HG03066 (cell line): ENCODE measurements at regions not wholly inside any gene's neighbourhood (a gene's known extent, or its start where the extent isn't known, plus 50 kb on each side); places are given as distances from the start of the nearest gene placed in this dataset.

ENCODE experiments used
- ATAC-seq: cut with Tn5 transposase; IDR thresholded peaks from one replicate; pipeline ENCODE4 v1.9.1; 2021; ENCODE audit warnings: low read depth; ENCODE audit not compliant: unreplicated experiment

DNA sequence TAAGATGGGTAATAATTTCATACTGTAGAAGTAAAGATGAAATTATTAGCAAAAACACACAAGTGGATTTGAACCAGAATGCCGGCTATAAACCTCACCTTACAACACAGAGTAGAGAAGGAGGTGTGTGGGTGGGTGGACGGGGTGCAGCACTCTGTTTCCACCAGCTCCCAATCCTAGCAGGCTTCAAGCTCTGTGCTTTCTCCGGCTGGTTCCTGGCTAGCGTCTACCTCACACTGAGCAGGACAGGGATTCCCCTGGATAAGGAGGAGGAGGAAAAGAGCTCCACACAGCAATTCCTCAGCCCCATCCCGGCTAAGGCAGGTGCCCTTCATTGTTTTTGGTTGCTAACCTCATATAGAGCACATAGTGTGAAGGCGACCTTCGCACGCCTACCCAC lies 453.3 kb downstream of the C6orf118 start:
- no peak for ATAC-seq

DNA sequence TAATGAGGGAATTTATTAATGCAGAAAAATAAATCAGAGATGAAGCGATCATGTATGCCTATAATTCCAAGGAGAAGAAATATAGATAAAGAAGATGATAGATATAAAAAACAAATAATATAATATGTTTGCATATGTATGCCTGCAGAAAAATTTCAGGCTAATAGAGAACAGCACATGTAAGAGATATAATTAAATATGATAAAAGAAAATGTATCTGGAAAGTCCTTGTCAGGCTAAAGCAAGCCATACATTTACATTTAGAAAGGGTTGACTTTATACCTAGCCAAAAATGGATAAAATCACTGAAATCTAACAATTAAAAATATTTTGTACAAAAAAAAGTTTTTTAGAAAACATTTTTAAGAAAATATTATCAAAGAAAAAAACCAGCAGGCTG lies 454.1 kb downstream of the C6orf118 start:
- ATAC-seq = no peak

DNA sequence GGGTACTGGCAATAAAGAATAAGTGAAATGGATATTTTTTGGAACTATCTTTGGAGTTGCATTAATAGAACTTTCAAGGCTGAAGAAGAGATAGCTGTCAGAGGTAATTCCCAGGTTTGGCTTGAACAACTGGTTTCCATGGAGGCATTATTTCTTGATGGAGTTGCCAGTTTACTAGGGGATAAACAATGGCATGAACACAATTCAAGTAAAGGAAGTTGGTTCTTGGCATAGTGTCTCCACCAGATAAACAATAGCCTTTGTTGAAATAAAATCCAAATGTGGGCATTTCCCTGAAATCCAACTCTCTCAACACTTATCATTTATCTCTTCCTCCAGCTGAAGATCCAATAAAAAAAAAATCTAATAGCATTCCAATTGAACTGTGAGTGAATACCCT lies 454.9 kb downstream of the C6orf118 start:
- ATAC-seq = no peak

DNA sequence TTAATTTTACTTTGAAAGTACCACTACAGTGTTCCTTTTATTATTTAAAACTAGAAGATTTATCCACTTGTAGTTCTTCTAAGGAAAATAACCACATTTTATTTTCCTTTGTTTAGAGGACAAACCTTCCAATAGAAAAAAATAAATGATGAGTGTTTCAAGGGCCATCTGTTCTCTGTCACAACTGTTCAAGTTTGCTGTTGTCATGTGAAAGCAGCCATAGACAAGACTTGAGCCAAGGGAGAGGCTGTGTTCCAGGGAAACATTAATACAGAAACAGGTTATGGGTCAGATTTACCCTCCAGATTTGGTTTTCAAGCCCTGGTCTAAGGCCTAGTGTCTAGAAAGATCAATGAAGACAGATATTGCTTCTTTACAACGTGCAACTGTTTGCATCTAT lies 463.6 kb downstream of the C6orf118 start:
- ATAC-seq = no peak

DNA sequence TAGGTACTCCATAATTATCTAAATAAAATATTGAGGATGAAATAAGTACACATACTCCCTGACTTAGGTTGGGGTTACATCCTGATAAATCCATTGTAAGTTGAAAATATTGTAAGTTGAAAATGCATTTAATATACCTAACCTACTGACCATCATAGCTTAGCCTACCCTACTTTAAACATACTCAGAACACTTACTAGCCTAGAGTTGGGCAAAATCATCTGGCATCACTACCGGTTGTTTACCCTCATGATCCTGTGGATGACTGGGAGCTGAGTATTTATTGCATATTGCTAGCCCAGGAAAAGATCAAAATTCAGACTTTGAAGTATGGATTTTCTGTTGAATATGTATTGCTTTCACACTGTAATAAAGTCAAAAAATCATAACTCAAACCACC lies 467.3 kb downstream of the C6orf118 start:
- no peak for ATAC-seq

DNA sequence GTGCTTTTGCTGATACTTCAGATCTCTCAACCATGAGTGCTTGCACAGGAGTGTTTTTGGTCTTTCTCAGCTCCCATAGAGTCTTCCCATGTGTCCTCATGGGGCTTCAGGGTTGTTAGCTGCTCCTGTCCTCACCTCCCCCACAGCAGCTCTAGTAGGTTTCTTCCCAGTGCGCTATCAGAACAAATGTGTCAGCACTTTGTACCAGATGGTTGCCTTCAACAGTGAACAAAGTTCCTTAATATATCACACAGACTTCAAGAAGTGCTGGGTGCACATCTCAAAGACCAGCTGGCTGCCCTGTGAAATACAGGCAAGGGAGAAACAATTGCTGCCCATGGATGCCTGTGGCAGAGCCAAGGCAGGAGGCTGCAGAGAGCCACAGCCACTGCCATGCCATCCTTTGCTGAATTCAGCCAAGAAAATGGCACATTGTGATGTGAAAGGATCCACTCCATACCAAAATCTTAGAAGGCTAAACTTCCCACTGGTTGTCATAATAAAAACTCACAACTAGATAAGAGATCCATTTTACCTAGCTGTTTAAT lies 471.3 kb downstream of the C6orf118 start:
- ATAC-seq = no peak

DNA sequence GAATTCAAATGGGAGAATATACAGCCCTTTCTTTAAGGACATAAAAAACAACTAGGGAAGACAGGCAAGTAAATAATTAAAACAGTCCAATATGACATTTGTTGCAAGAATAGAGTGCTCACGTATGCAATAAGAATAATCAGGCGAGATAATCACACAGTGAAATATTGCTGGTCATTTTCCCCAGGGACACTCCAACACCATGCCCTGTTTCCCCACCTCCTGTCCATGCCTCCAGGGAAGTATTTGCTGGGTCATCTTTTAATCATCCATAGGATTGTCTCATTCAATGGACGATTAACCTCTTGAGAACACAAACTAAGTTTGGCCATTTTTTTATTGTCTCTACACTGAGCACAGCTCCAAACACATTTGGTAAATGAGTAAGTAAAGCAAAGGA lies 472.9 kb downstream of the C6orf118 start:
- ATAC-seq = no peak

DNA sequence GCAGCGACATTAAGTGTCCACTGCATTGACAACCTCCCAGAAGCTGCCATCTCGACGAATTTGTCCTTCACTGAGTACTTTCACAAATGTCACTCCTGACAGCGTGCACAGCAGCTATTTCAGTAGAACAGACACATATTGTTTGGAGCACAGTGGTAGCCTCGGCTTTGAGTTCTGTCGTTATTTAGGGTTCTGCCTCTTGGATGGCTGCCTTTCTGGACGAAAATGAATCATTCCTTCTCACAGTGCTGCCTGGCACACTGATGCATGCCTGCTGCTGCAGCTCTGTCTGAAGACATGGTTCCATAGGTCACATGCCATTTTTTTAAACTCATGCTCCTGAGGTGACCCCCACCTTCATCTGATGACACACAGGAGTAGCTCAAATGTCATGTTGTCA lies 477.0 kb downstream of the C6orf118 start:
- no peak for ATAC-seq

DNA sequence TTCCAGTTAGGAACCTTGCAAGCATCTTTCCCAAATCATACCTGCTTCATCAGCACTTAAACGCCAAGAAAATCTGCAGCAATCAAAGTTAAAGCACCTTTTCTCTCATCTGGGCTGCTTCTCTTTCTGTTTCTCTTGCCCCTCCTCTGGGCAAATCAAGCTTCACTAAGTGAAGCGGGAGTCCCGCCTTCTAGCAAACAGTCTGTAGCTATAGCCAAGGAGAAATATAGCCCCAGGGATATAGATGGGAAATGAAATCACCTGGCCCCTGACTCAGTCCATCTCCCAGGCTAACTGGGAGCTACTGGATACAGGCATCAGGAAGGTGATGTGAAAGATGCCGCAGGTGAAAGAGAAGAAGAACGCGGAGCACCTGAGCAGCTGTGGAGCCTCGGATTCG lies 481.9 kb downstream of the C6orf118 start:
- no peak for ATAC-seq

DNA sequence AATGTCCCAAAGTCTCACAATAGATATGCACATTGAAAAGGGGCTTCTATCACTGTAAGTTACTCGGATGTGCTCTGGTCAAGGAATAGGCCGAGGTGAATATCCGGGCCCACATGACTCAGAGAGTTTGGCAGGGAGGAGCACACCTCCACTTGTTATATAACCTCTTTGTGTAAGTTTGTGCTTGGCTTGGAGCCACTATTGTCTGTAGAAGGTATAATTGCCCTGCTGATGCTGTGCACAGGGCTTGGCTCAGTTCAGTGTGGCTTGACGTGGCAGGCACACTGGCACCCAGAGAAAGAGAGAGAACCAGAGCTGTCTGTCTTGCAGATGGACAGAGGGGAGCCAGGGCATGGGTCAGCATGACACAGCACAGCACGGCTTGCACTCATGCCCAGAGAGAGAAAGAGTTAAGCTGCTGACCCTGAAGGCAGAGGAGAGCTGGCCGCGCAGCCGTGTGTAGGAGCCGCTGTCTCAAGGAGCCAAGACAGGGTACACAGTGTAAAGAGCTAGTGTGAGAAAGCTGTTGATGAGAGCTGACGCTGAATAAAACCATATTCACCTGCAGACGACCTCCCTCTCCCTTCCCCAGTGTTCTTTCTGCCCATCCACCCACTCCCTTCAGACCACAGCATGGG lies 482.5 kb downstream of the C6orf118 start:
- no peak for ATAC-seq

DNA sequence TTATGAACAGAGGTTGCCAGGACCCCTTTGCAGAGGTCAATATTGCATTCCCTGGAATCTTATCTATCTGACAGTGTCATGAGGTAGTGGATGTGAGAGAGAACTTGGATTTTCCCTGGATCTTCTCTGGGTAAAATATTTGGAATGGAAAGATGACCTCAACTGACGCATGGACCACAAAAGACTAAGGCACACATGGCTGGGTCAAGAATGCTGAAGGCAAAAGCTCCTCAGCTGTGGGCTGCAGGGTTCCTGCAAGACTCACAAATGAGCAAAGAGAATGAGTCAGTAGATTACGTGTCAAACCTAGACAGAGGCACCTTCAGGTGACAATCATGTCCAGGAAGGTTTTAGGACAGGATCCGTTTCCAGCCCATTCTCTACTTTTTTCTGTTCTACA lies 484.0 kb downstream of the C6orf118 start:
- ATAC-seq = no peak

DNA sequence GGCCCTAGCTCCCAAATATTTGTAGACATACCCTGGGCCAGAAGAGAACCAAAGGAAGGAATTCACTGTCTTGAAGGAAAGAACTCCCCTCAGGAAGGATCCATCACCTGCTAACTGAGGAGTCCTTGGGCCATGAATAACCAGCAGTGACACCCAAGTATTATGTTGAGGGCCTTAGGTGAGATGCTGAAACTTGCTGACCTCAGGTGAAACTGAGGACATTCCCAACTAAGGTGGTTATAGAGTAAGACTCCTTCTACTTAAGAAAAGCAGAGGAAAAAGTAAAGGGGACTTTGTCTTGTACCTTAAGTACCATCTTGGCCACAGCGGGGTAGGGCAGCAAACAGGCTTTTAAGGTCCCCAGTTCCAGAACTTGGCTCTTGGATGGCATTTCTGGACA lies 491.7 kb downstream of the C6orf118 start:
- no peak for ATAC-seq

DNA sequence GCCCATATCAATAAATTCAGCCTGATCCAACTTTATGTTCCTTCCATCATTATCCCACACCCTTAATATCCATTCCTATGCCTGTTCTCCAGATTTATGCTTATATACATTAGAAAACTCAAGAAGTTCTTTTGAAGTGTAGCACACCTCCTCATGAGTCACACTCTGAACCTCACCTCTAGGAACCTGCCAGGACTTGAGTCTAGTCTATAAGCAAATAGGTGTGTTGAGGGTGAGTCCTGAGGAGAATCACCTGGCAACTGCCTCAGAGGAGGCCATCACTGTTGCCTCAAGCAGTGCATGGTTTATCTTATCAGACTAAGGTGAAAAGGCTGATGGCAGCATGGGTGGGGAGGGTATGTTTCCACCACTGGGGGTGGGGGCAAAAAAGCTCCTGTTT lies 496.7 kb downstream of the C6orf118 start:
- no peak for ATAC-seq

DNA sequence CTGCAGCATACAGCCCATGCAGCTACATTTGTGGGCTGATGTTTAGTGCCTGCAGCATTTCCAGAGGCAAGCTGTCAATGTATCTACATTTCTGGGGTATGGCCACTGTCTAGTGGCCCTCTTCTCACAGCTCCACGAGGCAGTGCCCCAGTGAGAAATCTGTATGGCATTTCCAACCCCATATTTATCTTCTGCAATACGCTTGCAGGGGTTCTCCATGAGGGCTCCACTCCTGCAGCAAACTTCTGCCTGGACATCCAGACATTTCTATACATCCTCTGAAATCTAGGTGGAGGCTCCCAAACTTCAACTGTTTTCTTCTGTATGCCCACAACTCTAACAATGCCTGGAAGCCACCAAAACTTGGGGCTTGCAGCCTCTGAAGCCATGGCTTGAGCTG lies 502.3 kb downstream of the C6orf118 start:
- no peak for ATAC-seq

DNA sequence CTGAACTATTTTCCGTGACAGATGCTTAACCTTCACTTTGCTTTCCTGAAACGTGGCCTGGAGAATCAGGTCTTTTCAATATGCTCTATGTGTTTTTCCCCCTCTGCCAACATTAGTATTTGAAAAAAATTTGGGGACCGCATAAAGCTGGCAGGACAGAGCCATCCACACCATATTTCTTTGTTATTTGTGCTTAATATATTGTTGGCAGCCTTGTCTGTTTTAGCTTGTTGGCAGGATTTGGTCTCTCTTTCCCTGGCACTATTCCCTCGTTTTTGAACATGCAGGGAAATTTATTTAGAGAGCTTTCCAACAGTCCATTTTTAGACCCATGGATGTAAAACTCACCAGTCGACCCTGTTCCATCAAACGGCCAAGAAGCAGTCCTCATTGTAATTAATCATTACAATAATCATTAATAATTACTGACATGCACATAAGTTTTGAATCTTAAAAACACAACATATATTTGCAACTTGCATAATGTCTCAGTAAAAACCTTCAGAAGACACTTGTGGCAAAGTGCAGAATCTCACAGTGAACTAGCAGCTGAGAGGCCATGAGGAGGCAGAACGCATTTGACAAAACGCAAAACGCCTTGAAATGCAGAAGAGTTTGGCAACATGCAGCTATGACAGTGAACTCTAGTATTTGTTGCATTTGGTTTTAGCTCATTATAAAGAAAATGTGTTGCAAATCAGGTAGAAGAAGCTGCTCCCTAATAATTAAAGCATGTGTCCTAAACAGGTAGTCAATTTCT lies 514.2 kb downstream of the C6orf118 start:
- ATAC-seq = no peak

DNA sequence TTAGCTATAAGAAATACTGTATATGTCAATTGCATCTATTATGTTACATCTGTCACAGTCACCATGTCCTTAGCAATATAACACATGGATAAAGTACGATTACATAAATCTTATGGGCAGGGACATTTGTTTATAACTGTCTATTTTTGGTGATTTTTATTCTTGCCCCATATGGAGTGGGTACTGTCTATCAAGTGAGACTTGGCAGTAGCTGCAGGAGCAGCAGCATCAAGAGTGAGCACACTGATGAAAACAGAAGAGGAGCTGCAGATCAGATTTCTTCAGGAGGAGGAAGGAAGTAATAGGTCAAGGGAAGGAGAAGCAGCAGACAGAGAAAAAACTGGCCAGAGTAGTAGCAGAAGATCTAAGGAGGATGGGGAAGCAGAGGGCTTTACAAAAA lies 516.7 kb downstream of the C6orf118 start:
- no peak for ATAC-seq

DNA sequence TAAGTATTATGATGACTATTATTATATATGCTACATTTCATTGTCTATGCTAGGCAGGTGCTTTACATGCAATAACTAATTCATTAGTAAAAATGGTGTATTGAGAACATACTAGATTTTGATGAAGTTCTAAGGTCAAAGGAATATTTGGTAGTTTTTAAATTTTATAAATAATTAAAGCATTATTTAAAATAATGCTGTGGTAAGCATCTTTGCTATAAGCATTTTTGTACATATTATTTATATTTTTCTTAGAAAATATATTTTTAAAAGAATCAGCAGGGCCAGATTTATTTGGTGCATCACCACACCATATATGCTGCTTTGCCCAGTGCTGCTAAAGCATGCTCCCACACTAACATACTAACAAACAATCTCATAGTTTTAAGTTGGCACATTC lies 517.9 kb downstream of the C6orf118 start:
- no peak for ATAC-seq

DNA sequence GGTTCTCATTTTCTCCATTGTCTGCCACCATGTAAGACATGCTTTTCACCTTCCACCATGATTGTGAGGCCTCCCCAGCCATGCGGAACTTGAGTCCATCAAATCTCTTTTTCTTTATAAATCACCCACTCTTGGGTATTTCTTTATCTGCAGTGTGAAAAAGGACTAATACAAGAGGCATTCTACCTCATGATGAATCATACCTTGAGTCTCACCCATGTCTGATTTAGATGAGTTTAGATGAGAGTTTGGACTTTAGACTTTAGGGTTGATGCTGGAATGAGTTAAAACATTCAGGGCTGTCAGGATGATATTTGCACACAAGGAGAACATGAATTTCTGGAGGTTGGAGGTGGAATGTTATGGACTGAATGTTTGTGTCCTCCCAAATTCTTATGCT lies 545.6 kb downstream of the C6orf118 start:
- ATAC-seq = no peak

DNA sequence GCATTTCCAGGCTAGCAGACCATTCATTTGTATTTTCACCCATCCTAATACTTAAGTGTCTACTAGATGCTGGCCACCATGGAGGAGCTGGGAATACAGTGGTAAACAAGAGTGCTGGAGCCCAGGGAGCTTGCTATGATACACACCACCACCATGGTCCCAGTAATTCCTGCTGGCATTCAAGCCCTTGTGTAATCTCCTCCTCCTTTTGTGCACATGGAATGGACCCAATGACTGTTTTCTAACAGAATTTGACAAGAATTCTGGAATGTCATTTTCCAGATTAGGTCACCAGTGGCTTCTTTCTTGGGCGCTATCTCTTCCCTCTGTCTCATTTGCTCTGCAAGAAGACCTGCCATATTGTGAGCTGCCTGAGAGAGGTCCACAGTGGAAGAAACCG lies 552.0 kb downstream of the C6orf118 start:
- no peak for ATAC-seq

DNA sequence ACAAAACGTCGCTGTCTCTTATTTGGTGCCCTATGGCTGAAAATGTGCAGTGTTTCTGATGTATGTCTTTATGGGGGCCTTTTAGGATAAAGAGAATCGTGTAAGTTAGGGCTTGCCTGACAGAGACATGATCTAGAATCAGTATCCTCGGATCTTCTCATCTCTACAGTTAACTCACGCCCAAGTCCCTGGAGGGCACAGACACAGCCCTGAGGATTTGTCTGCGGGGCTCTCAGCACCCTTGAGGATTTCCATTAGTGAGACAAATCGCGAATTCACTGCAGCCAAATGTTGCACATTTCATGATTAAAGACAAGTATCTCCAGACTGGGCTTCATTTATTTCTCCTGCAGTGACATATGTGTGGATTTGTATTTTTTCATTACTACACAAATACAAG lies 552.7 kb downstream of the C6orf118 start:
- no peak for ATAC-seq

DNA sequence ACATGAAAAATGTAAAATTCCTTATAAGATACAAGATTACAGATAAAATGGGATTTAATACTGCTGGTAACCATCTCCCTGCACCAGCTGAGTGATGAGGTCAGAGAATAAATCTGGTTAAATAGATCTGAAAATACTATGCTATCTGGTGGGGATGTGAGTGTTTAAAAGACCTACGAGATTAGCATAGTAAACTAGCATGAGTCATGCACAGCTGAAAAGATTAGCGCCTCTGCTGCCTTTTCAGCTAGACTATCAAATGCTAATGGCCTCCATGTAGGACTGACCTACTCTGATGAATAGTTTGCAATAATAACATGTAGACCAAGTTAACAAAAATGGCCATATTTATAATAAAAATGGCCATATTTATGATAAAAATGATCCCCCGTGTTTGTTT lies 553.3 kb downstream of the C6orf118 start:
- ATAC-seq = no peak

DNA sequence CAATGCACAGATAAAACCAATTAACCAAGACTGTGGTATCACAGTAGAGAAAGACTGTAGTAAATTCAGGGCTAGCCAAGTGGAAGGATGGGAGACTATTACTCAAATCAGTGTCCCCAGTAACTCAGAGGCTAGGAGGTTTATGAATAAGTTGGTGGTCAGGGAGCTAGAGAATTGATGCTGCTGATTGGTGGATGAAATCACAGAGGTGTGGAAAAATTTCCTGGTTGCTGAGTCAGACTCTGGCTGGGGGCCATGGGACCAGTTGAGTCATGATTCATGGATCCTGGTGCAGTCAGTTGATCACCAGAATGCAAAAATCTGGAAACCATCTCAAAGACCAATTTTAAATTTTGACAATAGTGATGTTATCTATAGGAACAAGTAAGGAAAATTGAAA lies 555.9 kb downstream of the C6orf118 start:
- no peak for ATAC-seq
